ENCODE measurements at regions not wholly inside any gene's neighbourhood (a gene's known extent, or its start where the extent isn't known, plus 50 kb on each side); places are given as distances from the start of the nearest gene placed in this dataset.

- H3K4me3 Mint-ChIP-seq = no peak overlapping the region
- TF ChIP-seq CTCF (IDR thresholded peaks at IDR 0.05) = no peak
- H3K27me3 Mint-ChIP-seq = no peaks in the 10 kb centered on the region
- no peaks in the 10 kb centered on the region for H3K36me3 Mint-ChIP-seq (ENCODE audit: low read depth)
- POLR2A ChIA-PET = no interaction called here
- no peaks in the 10 kb centered on the region for H3K4me1 Mint-ChIP-seq (ENCODE audit: low read depth)
- intact Hi-C loops (cut with micrococcal nuclease) = no loop called here
- H3K9me3 Mint-ChIP-seq = no peaks in the 10 kb centered on the region
- no peak overlapping the region for H3K27ac Mint-ChIP-seq
- CTCF ChIA-PET = no interaction called here
- ATAC-seq (no peak), DNase-seq (no peak)
These were observed 243.1 kb upstream of the SETBP1 start for GRCh38 chr18:44437603-44438002.

GRCh38 chr18:44450226-44450625 lies 230.5 kb upstream of the SETBP1 start:
- Mint-ChIP-seq H3K4me3 (no peak overlapping the region), H3K9me3 (no peaks in the 10 kb centered on the region), H3K27ac (no peak overlapping the region), H3K36me3 (ENCODE audit: low read depth) (no peaks in the 10 kb centered on the region), H3K27me3 (no peaks in the 10 kb centered on the region), H3K4me1 (ENCODE audit: low read depth) (no peaks in the 10 kb centered on the region)
- DNase-seq (no peak), ATAC-seq (no peak)
- intact Hi-C loops (cut with micrococcal nuclease) = no loop called here
- TF ChIP-seq CTCF (IDR thresholded peaks at IDR 0.05) = no peak
- ChIA-PET POLR2A (no interaction called here), CTCF (no interaction called here)

- intact Hi-C loops (cut with micrococcal nuclease) = no loop called here
- Mint-ChIP-seq H3K27ac (no peak overlapping the region), H3K4me1 (ENCODE audit: low read depth) (no peaks in the 10 kb centered on the region), H3K27me3 (no peaks in the 10 kb centered on the region), H3K9me3 (no peaks in the 10 kb centered on the region), H3K36me3 (ENCODE audit: low read depth) (no peaks in the 10 kb centered on the region), H3K4me3 (no peak overlapping the region)
- TF ChIP-seq CTCF (IDR thresholded peaks at IDR 0.05) = no peak
- ATAC-seq (no peak), DNase-seq (no peak)
- ChIA-PET POLR2A (no interaction called here), CTCF (no interaction called here)
These were observed 228.3 kb upstream of the SETBP1 start for GRCh38 chr18:44452346-44452745.

- no peaks in the 10 kb centered on the region for H3K9me3 Mint-ChIP-seq
- H3K27me3 Mint-ChIP-seq = no peaks in the 10 kb centered on the region
- ATAC-seq = no peak
- no peak for TF ChIP-seq CTCF (IDR thresholded peaks at IDR 0.05)
- no peaks in the 10 kb centered on the region for H3K4me1 Mint-ChIP-seq (ENCODE audit: low read depth)
- H3K36me3 Mint-ChIP-seq (ENCODE audit: low read depth) = no peaks in the 10 kb centered on the region
- no peak overlapping the region for H3K27ac Mint-ChIP-seq
- no peak for DNase-seq
- CTCF ChIA-PET = interaction anchor here (1.1 to 1.9 kb wide), 2 partner anchors 16 to 21 kb away, joined by 3 to 4 read pairs; no protein-coding TSS in a partner anchor
- POLR2A ChIA-PET = no interaction called here
- intact Hi-C loops (cut with micrococcal nuclease) = no loop called here
- no peak overlapping the region for H3K4me3 Mint-ChIP-seq
These were observed 227.2 kb upstream of the SETBP1 start for GRCh38 chr18:44453505-44453904.

- H3K27me3 Mint-ChIP-seq = no peaks in the 10 kb centered on the region
- ChIA-PET CTCF (no interaction called here), POLR2A (no interaction called here)
- no peak for ATAC-seq
- no peak overlapping the region for H3K27ac Mint-ChIP-seq
- no peak for TF ChIP-seq CTCF (IDR thresholded peaks at IDR 0.05)
- H3K9me3 Mint-ChIP-seq = no peaks in the 10 kb centered on the region
- H3K4me3 Mint-ChIP-seq = no peak overlapping the region
- H3K36me3 Mint-ChIP-seq (ENCODE audit: low read depth) = no peaks in the 10 kb centered on the region
- no peak for DNase-seq
- no peaks in the 10 kb centered on the region for H3K4me1 Mint-ChIP-seq (ENCODE audit: low read depth)
- intact Hi-C loops (cut with micrococcal nuclease) = no loop called here
These were observed 221.9 kb upstream of the SETBP1 start for GRCh38 chr18:44458777-44459176.

Measured in activated CD8-positive, alpha-beta T cell treated with anti-CD3 and anti-CD28 coated beads for 36 hours (primary cell).